AML-193 (cell line): ENCODE measurements at regions not wholly inside any gene's neighbourhood (a gene's known extent, or its start where the extent isn't known, plus 50 kb on each side); places are given as distances from the start of the nearest gene placed in this dataset.
A peak's percentile ranks its signal among the peaks of the same experiment; 100 is the strongest.

Experiments
- DNase-seq, 2 experiments: peaks; one replicate each; lab custom pipeline; 2025; lab: John Stamatoyannopoulos, UW

- DNase-seq, result no peak
Measured at GRCh38 chr9:1429297-1429696, 379.1 kb downstream of the DMRT2 start.

GRCh38 chr9:1431461-1431860, 381.3 kb downstream of the DMRT2 start:
- DNase-seq, result no peak

DNA sequence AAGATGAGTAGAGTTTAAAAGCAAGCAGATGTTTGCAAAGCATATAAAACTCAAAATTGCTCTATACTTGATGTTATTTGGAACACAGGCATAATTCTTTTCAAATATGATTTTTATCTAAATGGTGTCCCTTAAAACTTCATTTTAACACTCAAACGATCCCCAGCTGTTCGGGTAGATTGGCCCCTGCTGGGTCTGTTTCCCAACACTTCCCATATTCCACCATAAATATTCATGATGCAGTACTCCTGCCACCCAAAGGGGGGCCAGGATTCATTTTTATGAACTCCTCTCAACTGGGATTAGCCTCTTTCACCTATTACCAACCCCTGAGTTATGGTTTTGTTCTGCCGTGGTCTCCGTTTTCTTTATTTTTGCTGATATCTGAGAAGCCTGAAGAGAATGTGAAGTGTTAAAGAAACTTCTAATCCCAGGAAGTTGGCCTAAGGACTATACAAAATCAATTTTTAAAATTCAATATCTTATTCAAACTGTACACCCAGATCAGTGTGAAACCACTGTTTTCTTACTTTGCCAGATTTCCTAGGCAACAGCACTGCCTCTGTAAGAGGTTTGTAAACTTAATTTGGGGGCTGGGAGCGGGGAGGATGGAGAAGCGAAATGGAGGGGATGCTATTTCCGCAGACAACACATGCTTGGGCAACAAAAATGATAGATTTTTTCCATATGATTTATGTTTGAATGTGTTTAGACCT, 384.1 kb downstream of the DMRT2 start:
- DNase-seq, result no peak

DNA sequence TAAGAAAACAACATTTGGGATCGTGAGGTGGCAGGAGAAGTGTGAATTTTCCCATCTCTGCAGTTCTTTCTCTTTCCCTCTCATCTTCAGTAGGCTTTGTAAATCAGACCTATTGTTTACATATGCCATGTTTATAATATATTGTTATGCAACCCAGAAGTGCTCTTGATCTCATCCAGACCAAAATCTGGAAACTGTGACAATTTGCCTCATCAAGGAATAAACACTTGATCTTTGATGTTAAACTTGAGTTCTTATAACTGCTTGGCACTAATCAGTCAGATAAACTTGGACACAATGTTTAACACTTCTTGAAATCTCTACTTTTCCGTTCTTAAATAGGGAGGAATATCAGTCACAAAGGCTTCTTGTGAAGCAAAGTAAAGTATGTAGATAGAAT, 384.7 kb downstream of the DMRT2 start:
- no peak for DNase-seq

- DNase-seq, result no peak
Measured at GRCh38 chr9:1440256-1440655, 390.1 kb downstream of the DMRT2 start.

- no peak for DNase-seq
Measured at GRCh38 chr9:1442105-1442504, 391.9 kb downstream of the DMRT2 start.

GRCh38 chr9:1443450-1443849, 393.3 kb downstream of the DMRT2 start:
- DNase-seq, result no peak

DNA sequence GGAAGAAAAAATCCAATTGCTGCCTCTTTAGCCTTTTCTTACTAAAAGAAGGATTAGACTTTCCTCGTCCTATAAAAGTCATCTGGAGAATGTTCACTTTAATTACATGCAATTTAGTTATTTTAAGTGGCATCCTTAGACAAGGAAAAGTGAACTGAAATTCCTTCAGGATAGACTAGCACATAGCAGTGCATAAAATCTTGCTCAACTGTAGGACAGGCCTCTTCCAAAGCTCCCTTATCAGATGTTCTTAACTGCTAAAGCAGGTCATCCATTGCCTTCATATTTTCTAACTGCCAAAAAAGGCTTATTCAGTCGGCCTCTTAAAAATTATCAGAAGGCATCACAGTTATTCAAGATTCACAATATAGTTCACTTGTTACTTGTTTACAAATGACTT, 396.5 kb downstream of the DMRT2 start:
- no peak for DNase-seq

DNA sequence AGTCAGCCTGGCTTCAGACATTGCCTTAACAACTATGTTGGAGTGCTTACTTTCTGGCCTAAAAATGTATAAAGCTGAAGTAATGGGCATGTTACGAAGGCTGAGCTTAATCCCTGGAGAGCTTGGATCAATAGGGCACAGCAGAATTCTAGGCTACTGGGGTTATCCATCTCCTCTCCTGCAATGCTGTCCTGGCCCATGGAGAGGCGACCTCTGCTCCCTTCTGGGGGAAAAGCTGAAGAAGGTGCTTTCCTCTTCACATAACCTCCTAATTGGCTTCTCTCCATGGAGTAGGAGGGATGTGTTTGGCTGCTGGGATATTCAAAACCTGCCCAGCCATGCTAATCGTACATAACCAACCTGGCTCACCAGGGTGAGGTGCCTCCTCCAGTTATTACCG, 403.5 kb downstream of the DMRT2 start:
- no peak for DNase-seq

DNA sequence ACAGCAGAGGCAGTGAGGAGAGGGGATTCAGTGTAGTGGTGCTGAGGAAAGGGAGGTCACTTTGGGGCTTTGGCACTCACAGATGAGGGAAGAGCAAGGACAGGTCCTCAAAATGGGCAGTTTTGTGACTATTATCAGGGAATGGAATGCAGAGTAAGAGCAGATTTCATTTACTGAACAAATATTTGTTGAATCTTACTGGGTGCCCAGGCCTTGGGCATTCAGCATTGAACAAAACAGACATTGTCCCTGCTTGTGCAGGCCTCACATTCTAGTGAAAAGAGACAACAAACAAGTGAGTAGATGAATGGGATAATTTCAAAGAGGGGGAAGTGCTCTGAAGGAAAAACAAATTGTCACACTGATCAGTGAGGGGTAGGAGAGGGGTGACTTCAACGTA, 404.1 kb downstream of the DMRT2 start:
- no peak for DNase-seq

DNA sequence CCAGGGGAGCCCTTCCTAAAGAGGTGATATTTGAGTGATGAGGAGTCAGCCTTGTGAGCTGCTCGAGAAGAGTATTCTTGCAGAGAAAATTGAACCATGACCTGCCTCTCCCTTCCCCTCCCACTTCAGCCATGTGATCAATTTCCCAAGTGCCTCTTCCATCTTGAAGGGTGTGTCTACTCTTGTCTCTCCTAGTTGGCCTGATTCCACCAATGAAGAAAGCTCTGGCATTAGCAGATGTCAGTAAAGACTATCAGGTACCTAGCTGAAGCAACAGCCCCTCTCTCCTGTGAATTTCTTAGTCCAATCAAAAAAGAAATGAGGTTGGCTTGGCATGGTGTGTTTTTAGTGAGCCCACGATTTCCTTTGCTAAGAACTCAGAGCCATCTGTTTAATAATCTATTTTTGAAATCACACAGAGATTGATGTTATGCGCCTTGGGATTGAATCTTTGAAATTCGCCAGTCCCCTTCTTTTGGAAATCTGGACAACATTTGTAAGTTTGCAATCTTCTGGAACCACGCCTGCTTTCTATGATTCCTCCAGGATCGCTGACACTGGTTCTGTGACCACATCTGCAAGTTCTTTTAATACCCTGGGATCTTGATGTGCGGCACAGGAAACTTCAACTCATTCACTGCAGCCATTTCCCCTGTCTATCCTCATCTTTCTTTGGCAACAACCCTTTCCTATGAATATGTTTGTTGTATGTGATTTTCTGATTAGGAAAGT, 404.6 kb downstream of the DMRT2 start:
- no peak for DNase-seq

GRCh38 chr9:1455766-1456165, 405.6 kb downstream of the DMRT2 start:
- DNase-seq, result no peak

GRCh38 chr9:1456301-1457024, 406.3 kb downstream of the DMRT2 start:
- DNase-seq, result no peak

DNA sequence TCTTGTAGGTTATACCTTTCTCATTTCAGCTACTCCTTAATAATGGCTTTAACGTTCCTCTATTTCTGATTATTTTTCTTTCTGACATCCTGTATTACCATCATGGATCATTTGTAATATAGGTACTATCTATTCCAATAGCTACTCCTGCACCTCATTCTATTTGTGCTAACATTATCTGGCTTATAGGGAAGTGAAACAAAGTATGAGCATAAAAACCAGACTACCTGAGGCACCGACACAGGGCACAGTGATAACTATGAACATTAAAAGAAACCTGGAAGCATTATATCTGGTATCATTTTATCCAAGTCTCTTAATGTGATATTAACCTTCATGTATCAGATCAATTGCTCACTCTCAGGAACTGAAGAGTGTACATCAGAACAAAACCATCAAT, 407.3 kb downstream of the DMRT2 start:
- no peak for DNase-seq

DNA sequence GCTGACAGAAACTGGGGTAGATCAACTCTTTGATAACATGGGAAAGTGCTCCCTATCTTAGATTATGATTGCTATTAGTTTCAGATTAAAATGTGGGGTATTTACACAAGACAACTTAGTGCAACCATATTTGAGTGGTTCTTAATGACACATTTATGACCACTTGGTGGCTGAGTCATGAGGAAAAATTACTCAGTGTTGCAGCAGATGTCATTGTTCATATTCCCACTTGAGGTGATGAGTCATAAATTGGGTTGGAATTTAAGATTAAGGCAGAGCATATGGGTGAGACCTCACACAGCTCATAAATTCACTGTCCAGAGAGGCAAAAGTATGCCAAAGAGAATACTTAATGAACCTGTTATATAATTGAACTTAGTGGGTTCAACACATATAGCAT, 408.3 kb downstream of the DMRT2 start:
- DNase-seq, result no peak

DNA sequence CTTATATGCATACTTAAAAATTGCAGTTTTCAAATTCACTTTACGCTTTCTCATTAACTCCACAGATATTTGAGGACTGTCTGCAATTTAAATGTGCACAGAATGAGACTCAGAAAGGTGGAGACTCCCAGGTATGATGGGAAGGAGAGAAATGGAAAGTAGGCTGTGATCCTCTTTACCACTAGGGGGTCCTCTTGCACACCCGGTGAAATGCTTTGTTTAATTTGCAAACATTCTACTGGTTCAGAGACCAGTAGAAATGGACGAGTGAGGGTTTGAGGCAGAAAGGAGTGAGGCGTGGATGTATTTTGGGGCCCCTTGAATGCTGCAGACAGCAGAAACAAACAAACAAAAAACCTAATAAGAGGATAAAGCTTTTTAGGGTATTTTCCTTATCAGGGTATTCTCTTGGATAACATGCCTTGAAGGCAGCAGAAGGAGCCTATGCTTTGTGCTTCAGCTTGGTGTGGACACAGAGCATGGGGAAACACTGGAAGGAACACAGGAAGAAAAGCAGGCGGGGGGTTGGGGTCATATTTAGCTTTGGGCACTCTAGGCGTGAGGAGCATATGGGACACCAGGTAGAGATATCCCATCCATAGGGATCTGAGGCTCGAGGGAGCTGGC, 410.1 kb downstream of the DMRT2 start:
- DNase-seq, result peak; percentile 0 to 17

- no peak for DNase-seq
Measured at GRCh38 chr9:1461812-1462211, 411.7 kb downstream of the DMRT2 start.

GRCh38 chr9:1462626-1463308, 412.6 kb downstream of the DMRT2 start:
- DNase-seq, result no peak

DNA sequence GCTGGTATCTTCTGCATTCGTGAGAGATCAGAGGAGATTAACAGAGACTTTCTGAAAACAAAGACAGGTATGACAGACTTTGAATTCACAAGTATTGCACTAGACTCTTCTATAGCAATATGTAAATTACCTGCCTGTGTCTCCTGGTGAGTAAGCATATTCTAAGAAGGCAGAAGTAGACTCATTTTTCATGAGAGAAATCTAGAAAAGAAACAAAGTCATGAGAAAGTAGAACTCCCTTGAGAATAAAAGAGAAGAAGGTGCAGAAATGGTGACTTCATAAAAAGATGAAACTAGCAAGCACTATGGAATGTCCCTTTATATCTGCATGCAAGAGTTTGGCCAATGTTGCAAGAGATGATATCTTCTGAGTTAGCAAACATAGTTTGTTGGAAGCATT, 419.8 kb downstream of the DMRT2 start:
- no peak for DNase-seq

DNA sequence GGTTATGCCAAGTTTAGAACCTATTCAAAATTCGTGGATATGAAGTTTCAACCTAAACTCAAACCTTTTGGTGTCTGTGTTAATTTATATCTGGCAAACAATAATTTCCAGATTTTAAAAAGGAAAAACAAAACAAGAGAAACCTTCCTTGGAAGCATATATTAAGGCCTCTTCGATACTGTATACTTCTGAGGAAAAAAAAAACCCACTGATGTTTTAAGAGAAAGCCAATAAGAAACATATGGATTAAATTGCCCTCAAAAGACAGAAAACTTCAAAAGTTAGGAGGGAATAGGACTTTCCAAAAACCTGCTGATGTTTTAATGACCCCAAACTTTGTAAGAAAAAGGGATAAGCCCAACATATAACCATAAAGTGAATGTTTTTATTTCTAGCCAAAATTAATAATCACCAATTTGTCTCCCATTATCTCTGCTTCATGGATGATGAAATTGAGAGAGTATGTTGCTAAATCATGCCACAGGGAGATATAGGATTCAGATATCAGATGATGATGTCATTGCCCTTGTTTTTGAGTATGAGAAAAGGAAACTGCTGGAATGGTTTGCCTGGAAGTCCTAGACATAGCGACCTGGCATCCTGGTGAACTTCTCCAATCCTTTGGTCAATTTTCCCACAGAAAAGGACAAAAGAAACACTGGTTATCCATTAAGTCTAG, 423.9 kb downstream of the DMRT2 start:
- no peak for DNase-seq

DNA sequence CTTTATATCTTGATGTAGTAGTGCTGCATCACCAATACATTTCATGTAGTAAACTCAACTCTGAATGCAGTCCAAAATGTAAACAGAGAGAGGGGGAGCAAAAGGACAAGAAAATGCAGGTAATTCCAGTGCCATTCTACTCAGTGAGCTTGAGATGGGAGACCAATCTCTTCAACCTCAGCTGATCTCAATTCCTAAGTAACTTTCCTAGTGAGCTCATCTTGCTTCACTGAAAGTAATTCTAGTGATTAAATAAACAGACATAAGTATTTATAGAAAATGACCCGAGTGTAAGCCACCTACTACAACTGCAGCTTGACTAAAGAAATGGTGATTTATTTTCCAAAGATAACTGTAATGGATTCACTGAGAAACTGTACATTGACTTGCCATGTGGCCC, 424.5 kb downstream of the DMRT2 start:
- DNase-seq, result no peak
